GM23338 (cell line): ENCODE measurements at regions not wholly inside any gene's neighbourhood (a gene's known extent, or its start where the extent isn't known, plus 50 kb on each side); places are given as distances from the start of the nearest gene placed in this dataset.

ENCODE experiments used
- ATAC-seq: fragments of 200-7000 bp; cut with Tn5 transposase; 3 replicates; pipeline ENCODE4 v1.9.1; 2020
- DNase-seq: peaks from one replicate; pipeline ENCODE4 v3.0.0-alpha.2; 2015; ENCODE audit warnings: low spot score
- H2AFZ ChIP-seq: fragments of 200-600 bp; sonication (generic); 2 replicates; pipeline ENCODE4 v1.8.0; 2016; ENCODE audit warnings: antibody characterized with exemption, mild to moderate bottlenecking, moderate library complexity
- H3F3A ChIP-seq: fragments of 200-600 bp; sonication (generic); replicated peaks from 2 replicates; pipeline ENCODE4 v1.8.0; 2017; ENCODE audit warnings: antibody characterized with exemption, mixed run types, low read depth
- H3K27ac ChIP-seq: fragments of 200-600 bp; sonication (generic); 2 replicates; pipeline ENCODE4 v1.6.1; 2016; ENCODE audit warnings: low read depth
- H3K27me3 ChIP-seq: fragments of 200-600 bp; sonication (generic); 2 replicates; pipeline ENCODE4 v1.8.0; 2016; ENCODE audit warnings: mild to moderate bottlenecking, mixed run types, moderate library complexity; ENCODE audit not compliant: insufficient read depth
- H3K36me3 ChIP-seq: fragments of 200-600 bp; sonication (generic); 2 replicates; pipeline ENCODE4 v1.8.0; 2016; ENCODE audit warnings: mild to moderate bottlenecking; ENCODE audit not compliant: insufficient read depth
- H3K4me1 ChIP-seq: fragments of 200-600 bp; sonication (generic); 2 replicates; pipeline ENCODE4 v1.8.0; 2016; ENCODE audit warnings: mild to moderate bottlenecking, moderate library complexity; ENCODE audit not compliant: insufficient read depth
- H3K4me2 ChIP-seq: fragments of 200-600 bp; sonication (generic); 2 replicates; pipeline ENCODE4 v1.7.1; 2017; ENCODE audit warnings: mixed run types
- H3K4me3 ChIP-seq: fragments of 200-600 bp; sonication (generic); 2 replicates; pipeline ENCODE4 v1.6.1; 2016; ENCODE audit warnings: mixed run types
- H3K79me2 ChIP-seq: fragments of 200-600 bp; sonication (generic); replicated peaks from 2 replicates; pipeline ENCODE4 v1.8.0; 2017; ENCODE audit warnings: mild to moderate bottlenecking; ENCODE audit not compliant: insufficient read depth
- H3K9me2 ChIP-seq: fragments of 200-600 bp; sonication (generic); 2 replicates; pipeline ENCODE4 v1.8.0; 2017; ENCODE audit not compliant: insufficient read depth
- H4K20me1 ChIP-seq: fragments of 200-600 bp; sonication (generic); replicated peaks from 2 replicates; pipeline ENCODE4 v1.8.0; 2017; ENCODE audit warnings: mild to moderate bottlenecking; ENCODE audit not compliant: insufficient read depth
- H3K27ac Mint-ChIP-seq: 2 replicates; pipeline ENCODE4 v1.8.0; 2020; ENCODE audit warnings: inconsistent platforms, mild to moderate bottlenecking, moderate library complexity, mixed read lengths
- H3K27me3 Mint-ChIP-seq: 3 replicates; pipeline ENCODE4 v1.8.0; 2022; ENCODE audit warnings: low read depth, mild to moderate bottlenecking, moderate library complexity, mixed read lengths, inconsistent platforms; ENCODE audit not compliant: insufficient read depth, poor library complexity
- H3K36me3 Mint-ChIP-seq: 3 replicates; pipeline ENCODE4 v1.8.0; 2021; ENCODE audit warnings: low read depth, mild to moderate bottlenecking, inconsistent platforms, moderate library complexity, mixed read lengths
- H3K4me1 Mint-ChIP-seq: 3 replicates; pipeline ENCODE4 v1.8.0; 2020; ENCODE audit warnings: mild to moderate bottlenecking, inconsistent platforms, mixed read lengths
- H3K4me3 Mint-ChIP-seq: 3 replicates; pipeline ENCODE4 v1.8.0; 2021; ENCODE audit warnings: moderate library complexity, mild to moderate bottlenecking, inconsistent platforms, mixed read lengths
- H3K9me3 Mint-ChIP-seq: 3 replicates; pipeline ENCODE4 v1.8.0; 2020; ENCODE audit warnings: moderate library complexity, mild to moderate bottlenecking, inconsistent platforms, mixed read lengths
- ETS1 ChIP-seq: IDR thresholded peaks from 2 replicates; pipeline ENCODE4 v1.6.1; 2016; ENCODE audit warnings: antibody characterized with exemption
- NANOG ChIP-seq: IDR thresholded peaks from 2 replicates; pipeline ENCODE4 v1.6.1; 2016; ENCODE audit warnings: antibody characterized with exemption, borderline replicate concordance
- REST ChIP-seq: IDR thresholded peaks from one replicate; pipeline ENCODE4 v1.6.1; 2018; ENCODE audit warnings: antibody characterized with exemption; ENCODE audit not compliant: unreplicated experiment
- ZNF331 ChIP-seq: fragments of 250-450 bp; sonication (Bioruptor Pico); IDR thresholded peaks from 2 replicates; pipeline ENCODE4 v1.5.0; 2020; ENCODE audit warnings: low read depth, mild to moderate bottlenecking, moderate library complexity
- TF ChIP-seq, protein P1 (sequence below), 2 experiments: fragments of 200-600 bp in 1 of 2; sonication (generic) in 1 of 2; conservative IDR thresholded peaks; 2 replicates each; pipeline versions ENCODE4 v1.5.1 to v1.6.1; 2016 to 2017; ENCODE audit warnings: antibody characterized with exemption in 2 of 2, low read depth in 2 of 2, mild to moderate bottlenecking in 2 of 2, moderate library complexity in 1 of 2

- TF ChIP-seq, protein P1, sequence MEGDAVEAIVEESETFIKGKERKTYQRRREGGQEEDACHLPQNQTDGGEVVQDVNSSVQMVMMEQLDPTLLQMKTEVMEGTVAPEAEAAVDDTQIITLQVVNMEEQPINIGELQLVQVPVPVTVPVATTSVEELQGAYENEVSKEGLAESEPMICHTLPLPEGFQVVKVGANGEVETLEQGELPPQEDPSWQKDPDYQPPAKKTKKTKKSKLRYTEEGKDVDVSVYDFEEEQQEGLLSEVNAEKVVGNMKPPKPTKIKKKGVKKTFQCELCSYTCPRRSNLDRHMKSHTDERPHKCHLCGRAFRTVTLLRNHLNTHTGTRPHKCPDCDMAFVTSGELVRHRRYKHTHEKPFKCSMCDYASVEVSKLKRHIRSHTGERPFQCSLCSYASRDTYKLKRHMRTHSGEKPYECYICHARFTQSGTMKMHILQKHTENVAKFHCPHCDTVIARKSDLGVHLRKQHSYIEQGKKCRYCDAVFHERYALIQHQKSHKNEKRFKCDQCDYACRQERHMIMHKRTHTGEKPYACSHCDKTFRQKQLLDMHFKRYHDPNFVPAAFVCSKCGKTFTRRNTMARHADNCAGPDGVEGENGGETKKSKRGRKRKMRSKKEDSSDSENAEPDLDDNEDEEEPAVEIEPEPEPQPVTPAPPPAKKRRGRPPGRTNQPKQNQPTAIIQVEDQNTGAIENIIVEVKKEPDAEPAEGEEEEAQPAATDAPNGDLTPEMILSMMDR (conservative IDR thresholded peaks at IDR 0.05; ENCODE audit: low read depth in 2 of 2) = no peak
- no peak for TF ChIP-seq REST
- TF ChIP-seq ETS1 = no peak
Observed at GRCh38 chr2:237257471-237257951, 156.5 kb downstream of the COL6A3 start (continued).

DNA sequence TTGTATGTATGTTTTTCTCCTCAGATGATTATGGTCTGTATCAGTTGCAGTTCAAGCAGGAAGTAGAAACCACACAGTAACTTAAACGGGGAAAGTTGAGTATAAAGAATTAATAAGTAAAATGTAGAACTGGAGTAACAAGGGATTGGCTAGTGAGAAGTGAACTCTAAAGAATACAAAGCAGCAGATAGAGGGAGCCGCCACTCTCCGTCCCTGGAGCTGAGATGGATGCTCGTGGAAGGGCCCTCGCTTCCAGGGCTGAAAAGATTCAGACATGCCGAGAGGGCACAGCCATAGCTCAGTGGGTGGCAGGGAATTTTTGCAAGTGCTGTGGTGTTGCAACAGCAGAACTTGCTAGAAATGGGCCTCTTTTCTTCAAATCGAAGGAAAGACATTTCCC, 155.8 kb downstream of the COL6A3 start:
- Mint-ChIP-seq H3K4me1 (peaks cover 14% of the 10 kb centered on the region), H3K27me3 (peaks cover 4% of the 10 kb centered on the region), H3K36me3 (no peaks in the 10 kb centered on the region), H3K27ac (no peak overlapping the region), H3K4me3 (no peak overlapping the region), H3K9me3 (no peaks in the 10 kb centered on the region)
- no peaks in the 10 kb centered on the region for H3K36me3 ChIP-seq
- H3K4me1 ChIP-seq = no peaks in the 10 kb centered on the region
- ATAC-seq (peak; percentile 94), DNase-seq (peak; percentile 44)
- no peaks in the 10 kb centered on the region for H4K20me1 ChIP-seq
- no peaks in the 10 kb centered on the region for H3K27me3 ChIP-seq
- no peak overlapping the region for H3K4me2 ChIP-seq
- H3K4me3 ChIP-seq = no peak overlapping the region
- 0 out of 2 replicates have a peak, but pooled peaks cover 5% of the 10 kb centered on the region for H3K9me2 ChIP-seq
- H3F3A ChIP-seq = no peaks in the 10 kb centered on the region
- H3K27ac ChIP-seq = no peak overlapping the region
- no peaks in the 10 kb centered on the region for H3K79me2 ChIP-seq
- TF ChIP-seq ZNF331 (CRISPR knock-in tag) = no peak
- TF ChIP-seq ETS1 = no peak
- no peak for TF ChIP-seq NANOG
- TF ChIP-seq, protein P1 (conservative IDR thresholded peaks at IDR 0.05; ENCODE audit: low read depth in 2 of 2) = peak; percentile 32 to 56; a peak in 3 of 4 replicates
- no peak overlapping the region for H2AFZ ChIP-seq
